ENCODE measurements at regions not wholly inside any gene's neighbourhood (a gene's known extent, or its start where the extent isn't known, plus 50 kb on each side); places are given as distances from the start of the nearest gene placed in this dataset.
"Not testable (repeated sequence)": the region's sequence is repeated elsewhere in the genome, so short reads cannot be mapped to it uniquely, and the experiment has no call there.

DNA sequence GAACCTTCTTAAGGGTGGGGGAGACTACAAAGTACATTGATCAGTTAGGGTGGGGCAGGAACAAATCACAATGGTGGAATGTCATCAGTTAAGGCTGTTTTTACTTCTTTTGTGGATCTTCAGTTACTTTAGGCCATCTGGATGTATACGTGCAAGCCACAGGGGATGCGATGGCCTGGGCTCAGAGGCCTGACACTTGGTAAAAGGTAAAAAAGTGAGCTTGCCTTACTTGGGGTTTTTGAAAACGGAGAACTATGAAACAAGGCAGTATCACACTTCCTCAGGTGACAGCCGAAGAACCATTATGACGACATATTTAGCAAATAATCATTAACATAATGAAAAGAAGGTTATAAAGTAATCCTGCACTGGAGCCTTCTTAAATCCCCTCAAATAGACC lies 169.8 kb upstream of the NANOGP8 start:
- not testable (repeated sequence) for TF ChIP-seq CTCF (conservative IDR thresholded peaks at IDR 0.05); ZFX (IDR thresholded peaks at IDR 0.05)
